ENCODE measurements at regions not wholly inside any gene's neighbourhood (a gene's known extent, or its start where the extent isn't known, plus 50 kb on each side); places are given as distances from the start of the nearest gene placed in this dataset.
A peak's percentile ranks its signal among the peaks of the same experiment; 100 is the strongest.

- DNase-seq (no peak), ATAC-seq (no peak)
- peaks cover 15% of the 10 kb centered on the region for H3K27me3 Mint-ChIP-seq
- no peak overlapping the region for H3K27ac Mint-ChIP-seq
- H3K4me3 Mint-ChIP-seq = no peak overlapping the region
- H3K4me1 Mint-ChIP-seq = peaks cover 13% of the 10 kb centered on the region
- H3K9me3 Mint-ChIP-seq = no peaks in the 10 kb centered on the region
Measured at GRCh38 chr21:41675574-41675973, 91.3 kb downstream of the RIPK4 start.

- DNase-seq (no peak), ATAC-seq (no peak)
- Mint-ChIP-seq H3K9me3 (no peaks in the 10 kb centered on the region), H3K4me3 (no peak overlapping the region), H3K27me3 (peaks cover 15% of the 10 kb centered on the region), H3K27ac (no peak overlapping the region), H3K4me1 (peaks cover 13% of the 10 kb centered on the region)
Measured at GRCh38 chr21:41674402-41674801, 92.5 kb downstream of the RIPK4 start.

- Mint-ChIP-seq H3K27ac (no peak overlapping the region), H3K4me3 (no peak overlapping the region), H3K9me3 (no peaks in the 10 kb centered on the region)
Measured at GRCh38 chr21:41673596-41674335, 93.1 kb downstream of the RIPK4 start.

GRCh38 chr21:41673071-41673470 lies 93.8 kb downstream of the RIPK4 start:
- DNase-seq (no peak), ATAC-seq (no peak)
- Mint-ChIP-seq H3K4me3 (no peak overlapping the region), H3K27me3 (peaks cover 15% of the 10 kb centered on the region), H3K9me3 (no peaks in the 10 kb centered on the region), H3K4me1 (peaks cover 13% of the 10 kb centered on the region), H3K27ac (no peak overlapping the region)

More at GRCh38 chr21:41673596-41674335, 93.1 kb downstream of the RIPK4 start:
- DNase-seq (no peak), ATAC-seq (no peak)
- Mint-ChIP-seq H3K4me1 (peaks cover 13% of the 10 kb centered on the region), H3K27me3 (peaks cover 15% of the 10 kb centered on the region)

- Mint-ChIP-seq H3K27ac (no peak overlapping the region), H3K27me3 (peaks cover 13% of the 10 kb centered on the region), H3K4me3 (no peak overlapping the region)
Measured at GRCh38 chr21:41672543-41672915, 94.3 kb downstream of the RIPK4 start.

GRCh38 chr21:41671859-41672542 lies 94.9 kb downstream of the RIPK4 start:
- Mint-ChIP-seq H3K4me1 (peaks cover 13% of the 10 kb centered on the region), H3K9me3 (no peaks in the 10 kb centered on the region), H3K27me3 (peaks cover 9% of the 10 kb centered on the region), H3K27ac (no peak overlapping the region), H3K4me3 (no peak overlapping the region)
- DNase-seq (no peak), ATAC-seq (peak; percentile 58)

More at GRCh38 chr21:41672543-41672915, 94.3 kb downstream of the RIPK4 start:
- DNase-seq (no peak), ATAC-seq (no peak)
- H3K4me1 Mint-ChIP-seq = peaks cover 13% of the 10 kb centered on the region
- no peaks in the 10 kb centered on the region for H3K9me3 Mint-ChIP-seq

GRCh38 chr21:41671212-41671762 lies 95.6 kb downstream of the RIPK4 start:
- H3K4me3 Mint-ChIP-seq = no peak overlapping the region
- H3K27ac Mint-ChIP-seq = peak overlapping the region; percentile 50 to 78

GRCh38 chr21:41670056-41670805 lies 96.6 kb downstream of the RIPK4 start:
- DNase-seq (no peak), ATAC-seq (no peak)
- no peak overlapping the region for H3K27ac Mint-ChIP-seq
- H3K4me1 Mint-ChIP-seq = peaks cover 13% of the 10 kb centered on the region
- H3K4me3 Mint-ChIP-seq = no peak overlapping the region
- H3K27me3 Mint-ChIP-seq = peaks cover 9% of the 10 kb centered on the region
- no peaks in the 10 kb centered on the region for H3K9me3 Mint-ChIP-seq

More at GRCh38 chr21:41671212-41671762, 95.6 kb downstream of the RIPK4 start:
- no peaks in the 10 kb centered on the region for H3K9me3 Mint-ChIP-seq
- peaks cover 9% of the 10 kb centered on the region for H3K27me3 Mint-ChIP-seq
- ATAC-seq (no peak), DNase-seq (no peak)
- peaks cover 13% of the 10 kb centered on the region for H3K4me1 Mint-ChIP-seq

GRCh38 chr21:41669533-41669830 lies 97.4 kb downstream of the RIPK4 start:
- Mint-ChIP-seq H3K27ac (no peak overlapping the region), H3K27me3 (peaks cover 9% of the 10 kb centered on the region), H3K4me3 (no peak overlapping the region), H3K4me1 (peaks cover 13% of the 10 kb centered on the region), H3K9me3 (no peaks in the 10 kb centered on the region)
- no peak for ATAC-seq
- no peak for DNase-seq

GRCh38 chr21:41668686-41669532 lies 97.9 kb downstream of the RIPK4 start:
- Mint-ChIP-seq H3K27ac (no peak overlapping the region), H3K4me3 (no peak overlapping the region), H3K27me3 (peaks cover 14% of the 10 kb centered on the region), H3K4me1 (peaks cover 13% of the 10 kb centered on the region), H3K9me3 (no peaks in the 10 kb centered on the region)
- ATAC-seq (no peak), DNase-seq (no peak)

- Mint-ChIP-seq H3K27ac (no peak overlapping the region), H3K4me1 (peaks cover 13% of the 10 kb centered on the region), H3K27me3 (peaks cover 19% of the 10 kb centered on the region), H3K9me3 (no peaks in the 10 kb centered on the region), H3K4me3 (no peak overlapping the region)
- ATAC-seq (no peak), DNase-seq (no peak)
Measured at GRCh38 chr21:41668051-41668541, 98.8 kb downstream of the RIPK4 start.

- ATAC-seq = no peak
- no peak for DNase-seq
- no peak overlapping the region for H3K4me3 Mint-ChIP-seq
- H3K4me1 Mint-ChIP-seq = peaks cover 13% of the 10 kb centered on the region
- no peaks in the 10 kb centered on the region for H3K9me3 Mint-ChIP-seq
- peaks cover 19% of the 10 kb centered on the region for H3K27me3 Mint-ChIP-seq
- no peak overlapping the region for H3K27ac Mint-ChIP-seq
Measured at GRCh38 chr21:41667136-41667535, 99.7 kb downstream of the RIPK4 start.

- ATAC-seq = no peak
- Mint-ChIP-seq H3K27me3 (peaks cover 16% of the 10 kb centered on the region), H3K27ac (no peak overlapping the region), H3K9me3 (no peaks in the 10 kb centered on the region), H3K4me3 (no peak overlapping the region), H3K4me1 (peaks cover 8% of the 10 kb centered on the region)
- DNase-seq = no peak
Measured at GRCh38 chr21:41666641-41667081, 100.2 kb downstream of the RIPK4 start.

GRCh38 chr21:41665766-41666595 lies 100.9 kb downstream of the RIPK4 start:
- no peak overlapping the region for H3K27ac Mint-ChIP-seq
- DNase-seq (no peak), ATAC-seq (no peak)
- H3K4me3 Mint-ChIP-seq = no peak overlapping the region
- H3K4me1 Mint-ChIP-seq = peaks cover 1% of the 10 kb centered on the region
- H3K9me3 Mint-ChIP-seq = no peaks in the 10 kb centered on the region
- H3K27me3 Mint-ChIP-seq = peaks cover 10% of the 10 kb centered on the region

Data from stimulated activated naive CD8-positive, alpha-beta T cell treated with anti-CD3 and anti-CD28 coated beads, Interleukin-15, amount 100 ng/mL, for 72 hours (primary cell).